HG03095 (cell line): ENCODE measurements at regions not wholly inside any gene's neighbourhood (a gene's known extent, or its start where the extent isn't known, plus 50 kb on each side); places are given as distances from the start of the nearest gene placed in this dataset.
"Not testable (repeated sequence)": the region's sequence is repeated elsewhere in the genome, so short reads cannot be mapped to it uniquely, and the experiment has no call there.

Source experiments
- ATAC-seq: cut with Tn5 transposase; IDR thresholded peaks from one replicate; pipeline ENCODE4 v1.9.1; 2021; ENCODE audit warnings: moderate library complexity; ENCODE audit not compliant: unreplicated experiment

DNA sequence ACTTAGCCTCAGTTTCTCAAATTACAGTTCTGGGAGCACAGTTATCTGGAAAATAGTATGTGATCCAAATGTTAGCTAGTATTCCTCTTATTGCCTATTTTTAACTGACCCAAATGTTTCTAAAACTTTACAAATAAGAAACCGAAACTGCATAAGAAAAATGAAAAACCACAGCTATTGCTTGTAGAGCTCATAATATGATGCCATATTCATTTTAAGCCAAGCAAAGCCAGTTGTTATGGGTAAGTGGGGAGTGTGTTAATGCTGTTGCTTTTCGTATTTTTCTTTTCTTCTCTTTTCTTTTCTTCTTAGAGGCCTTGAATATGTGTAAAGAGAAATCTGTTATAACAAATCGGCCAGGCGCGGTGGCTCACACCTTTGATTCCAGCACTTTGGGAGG is 447.4 kb upstream of the TUSC1 start:
- ATAC-seq: no peak

DNA sequence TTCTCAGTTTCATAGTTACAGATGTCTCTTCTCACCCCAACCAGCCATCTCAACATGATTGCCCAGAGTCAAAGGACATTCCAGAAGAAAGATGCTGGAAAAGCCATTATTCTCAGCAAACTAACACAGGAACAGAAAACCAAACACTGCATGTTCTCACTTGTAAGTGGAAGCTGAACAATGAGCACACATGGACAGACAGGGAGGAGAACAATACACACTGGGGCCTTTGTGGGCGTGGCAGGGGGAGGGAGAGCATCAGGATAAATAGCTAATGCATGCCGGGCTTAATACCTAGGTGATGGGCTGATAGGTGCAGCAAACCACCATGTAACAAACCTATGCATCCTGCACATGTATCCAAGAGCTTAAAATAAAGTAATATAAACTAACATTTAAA is 437.8 kb upstream of the TUSC1 start:
- not testable (repeated sequence) for ATAC-seq

DNA sequence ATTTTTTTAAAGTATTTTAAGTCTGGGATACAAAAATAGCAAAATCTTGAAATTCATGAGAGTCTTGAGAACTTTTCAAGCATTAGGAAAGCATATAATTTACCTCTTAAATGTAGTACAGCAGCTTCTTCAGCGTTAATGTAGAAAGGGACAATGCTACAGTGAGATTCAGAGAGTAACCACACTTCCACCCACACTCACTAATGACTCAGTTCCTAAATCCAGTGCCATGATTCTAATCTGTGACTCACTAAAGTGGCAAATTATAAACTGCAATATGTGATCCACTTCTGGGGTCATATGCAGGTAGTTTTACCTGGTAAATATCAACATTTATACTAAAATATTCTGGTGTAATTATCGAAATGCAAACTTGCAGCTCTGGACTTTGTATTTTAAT is 434.5 kb upstream of the TUSC1 start:
- no peak for ATAC-seq

DNA sequence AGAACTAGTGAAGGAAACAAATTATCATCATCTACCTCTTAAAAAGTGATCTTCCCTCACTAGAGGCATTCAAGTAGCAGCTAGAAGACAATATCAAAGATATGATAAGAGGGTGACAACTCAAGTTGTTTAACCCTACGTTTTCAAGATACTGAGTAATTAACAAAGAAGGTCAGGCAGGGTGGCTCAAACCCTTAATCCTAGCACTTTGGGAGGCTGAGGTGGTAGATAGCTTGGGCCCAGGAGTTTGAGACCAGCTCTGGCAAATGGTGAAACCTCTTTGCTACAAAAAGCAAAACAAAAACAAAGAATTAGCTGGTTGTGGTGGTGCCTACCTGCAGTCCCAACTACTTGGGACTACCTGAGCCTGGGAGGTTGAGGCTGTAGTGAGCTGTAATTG is 408.2 kb upstream of the TUSC1 start:
- ATAC-seq: no peak

DNA sequence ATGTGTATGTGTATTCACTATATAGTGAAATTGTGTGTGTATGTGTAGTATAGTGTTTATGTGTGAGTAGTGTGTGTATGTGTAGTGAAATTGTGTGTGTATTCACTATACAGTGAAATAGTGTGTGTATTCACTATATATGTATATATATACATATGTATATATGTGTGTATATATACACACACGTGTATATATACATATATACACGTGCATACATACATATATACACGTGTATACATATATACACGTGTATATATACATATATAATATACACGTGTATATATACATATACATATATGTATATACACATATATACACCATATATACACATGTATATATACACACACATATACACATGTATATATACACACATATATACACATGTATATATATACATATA is 403.6 kb upstream of the TUSC1 start:
- no peak for ATAC-seq

DNA sequence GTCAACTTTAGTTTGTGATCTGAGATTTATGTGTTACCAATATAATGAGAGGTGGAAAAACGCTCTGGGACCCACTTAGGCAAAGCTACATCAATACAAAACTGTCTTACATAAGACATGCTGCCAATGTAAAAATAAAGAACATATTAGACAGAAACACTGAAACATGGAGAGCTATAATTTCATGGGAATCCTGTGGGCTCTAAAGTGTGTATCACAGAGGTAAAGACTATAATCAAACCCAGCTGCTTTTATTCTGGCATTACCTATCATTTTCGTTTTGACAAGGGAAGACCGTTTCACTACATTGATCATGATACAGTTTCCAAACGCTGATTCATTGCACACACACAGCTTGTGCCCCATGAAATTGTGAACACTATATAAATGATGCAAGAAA is 400.5 kb upstream of the TUSC1 start:
- ATAC-seq: no peak

DNA sequence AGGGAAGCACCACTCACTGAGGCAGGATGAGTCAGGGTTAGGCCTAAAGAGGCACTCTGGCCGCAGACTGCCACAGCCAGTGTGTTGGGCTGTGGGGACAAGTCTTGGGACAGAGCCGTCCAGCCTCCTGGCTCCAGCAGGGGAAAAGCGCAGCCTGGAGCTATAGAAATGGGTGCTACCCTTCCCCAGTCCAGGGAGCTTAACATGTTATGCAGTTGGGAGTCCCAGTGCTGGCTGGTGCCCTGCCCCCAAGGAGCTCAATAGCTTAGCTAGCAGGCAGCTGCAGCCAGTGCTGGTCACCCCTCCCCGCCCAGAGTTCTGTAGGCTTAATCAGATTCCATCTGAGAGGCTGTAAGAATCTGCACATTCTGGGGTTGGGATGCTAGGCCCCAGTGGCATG is 399.6 kb upstream of the TUSC1 start:
- ATAC-seq: no peak

DNA sequence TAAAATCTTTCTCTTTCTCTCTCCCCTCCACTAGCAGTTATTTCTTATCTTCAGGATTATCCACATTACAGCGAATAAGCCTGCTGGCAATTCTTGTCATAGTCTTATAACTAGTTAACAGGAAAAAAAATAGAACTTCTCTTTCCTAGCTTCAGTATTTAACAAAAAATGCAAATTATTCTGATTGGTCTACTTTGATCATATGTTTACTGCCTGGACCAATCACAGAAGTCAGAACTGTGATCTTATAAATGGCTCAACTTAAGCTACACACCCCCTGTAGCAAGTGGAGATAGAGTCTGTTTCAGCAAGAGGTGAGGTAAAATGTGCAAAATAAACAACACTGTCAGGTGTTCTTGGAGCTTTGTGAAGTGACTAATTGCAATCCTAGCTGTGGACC is 389.4 kb upstream of the TUSC1 start:
- ATAC-seq: no peak

DNA sequence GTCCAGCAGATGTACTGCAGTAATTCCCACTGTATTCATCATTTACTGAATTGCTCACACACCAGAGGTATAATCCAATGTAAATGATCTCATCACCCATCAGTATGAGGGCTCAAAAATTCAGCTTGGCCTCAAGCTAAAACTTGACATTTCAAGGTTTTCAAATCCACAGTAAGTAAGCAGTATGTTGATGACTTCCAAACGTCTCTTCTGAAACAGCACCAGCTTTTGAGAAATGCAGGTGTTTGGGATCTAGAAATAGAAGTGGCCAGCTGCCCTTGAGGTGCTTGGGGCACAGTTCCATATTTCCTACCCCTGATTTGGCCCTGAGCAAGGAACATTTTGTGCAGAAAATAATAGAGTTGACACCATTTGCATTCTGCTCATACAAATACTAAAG is 388.0 kb upstream of the TUSC1 start:
- ATAC-seq: no peak

DNA sequence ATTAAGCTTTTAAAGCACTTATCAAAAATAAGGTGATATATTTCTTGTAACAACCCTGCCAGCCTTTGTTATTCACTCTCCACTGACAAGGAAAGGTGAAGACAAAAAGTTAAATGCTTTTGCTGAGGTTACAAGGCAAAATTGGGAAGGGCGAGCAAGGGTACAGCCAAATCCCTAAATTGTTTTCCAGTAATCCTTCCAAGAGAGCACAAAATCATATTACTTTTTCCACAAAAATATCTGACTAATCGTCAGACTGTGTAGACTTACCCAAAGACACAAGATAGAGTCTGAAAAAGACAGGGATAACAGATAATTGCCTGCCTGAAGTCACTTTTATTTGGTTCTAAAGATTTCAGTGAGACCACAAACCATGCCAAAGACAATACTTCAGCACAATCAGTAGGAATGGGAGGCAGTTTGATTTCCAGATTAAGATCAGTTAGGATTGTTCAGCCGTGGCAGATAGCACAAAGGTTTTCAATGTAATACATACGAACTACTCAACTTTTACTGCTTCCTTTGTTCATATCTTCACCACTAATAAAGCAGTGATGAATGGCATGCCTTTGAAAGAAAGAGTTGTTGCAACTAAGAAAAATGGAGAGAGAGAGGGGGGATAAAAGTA is 383.8 kb upstream of the TUSC1 start:
- no peak for ATAC-seq

DNA sequence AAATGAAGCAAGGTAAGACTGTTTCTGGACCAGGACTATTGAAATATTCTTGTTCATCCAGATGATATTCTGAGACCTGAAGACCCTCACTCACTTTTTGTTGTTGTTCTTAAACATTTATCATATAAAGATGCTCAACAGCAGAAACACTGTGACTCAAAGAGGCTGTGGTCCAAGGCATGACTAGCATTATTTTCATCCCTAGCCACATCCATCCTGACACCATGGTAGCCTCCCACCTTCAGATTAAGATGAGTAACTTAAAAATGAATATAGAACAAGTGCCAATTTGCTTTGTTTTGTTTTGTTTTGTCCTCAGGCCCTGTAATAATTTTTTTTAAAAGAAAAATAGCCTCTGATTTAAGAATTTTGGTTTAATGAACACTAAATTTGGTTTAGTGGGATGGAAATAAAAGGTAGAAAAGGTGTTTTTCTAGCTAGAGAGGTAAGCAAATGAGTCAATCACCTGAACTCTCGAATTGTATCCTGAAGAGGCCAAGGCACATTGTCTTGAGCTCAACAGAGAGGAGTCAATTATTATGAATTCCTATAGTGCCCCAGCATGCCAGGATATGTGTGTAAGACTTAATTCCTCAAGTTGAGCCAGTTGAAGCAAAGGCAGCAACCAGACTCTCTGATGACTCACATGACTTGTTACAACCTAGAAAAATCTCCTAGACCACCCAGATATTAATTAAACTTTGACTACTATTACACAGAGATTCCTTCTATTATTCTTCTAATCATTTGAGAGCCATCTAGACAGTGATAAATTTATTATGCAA is 380.1 kb upstream of the TUSC1 start:
- no peak for ATAC-seq

DNA sequence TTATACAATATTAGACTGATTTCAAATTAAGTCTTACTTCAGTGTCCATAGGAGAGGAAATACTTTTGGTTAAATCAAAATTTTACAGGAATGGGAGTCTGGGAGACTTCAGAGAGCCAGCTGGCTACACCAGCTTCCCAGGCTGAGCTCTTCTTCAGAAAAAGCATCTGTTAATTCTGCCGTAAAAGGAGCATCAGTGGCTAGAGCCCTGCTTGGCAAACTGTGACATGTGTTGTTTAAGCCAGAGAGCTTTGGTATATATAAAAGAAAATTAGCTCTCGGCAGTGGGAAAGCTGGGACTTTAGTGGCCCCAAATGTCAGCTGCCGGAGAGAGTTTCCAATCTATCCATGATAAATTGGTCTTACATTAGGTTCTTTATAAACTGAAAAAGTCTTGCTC is 378.8 kb upstream of the TUSC1 start:
- ATAC-seq: no peak

DNA sequence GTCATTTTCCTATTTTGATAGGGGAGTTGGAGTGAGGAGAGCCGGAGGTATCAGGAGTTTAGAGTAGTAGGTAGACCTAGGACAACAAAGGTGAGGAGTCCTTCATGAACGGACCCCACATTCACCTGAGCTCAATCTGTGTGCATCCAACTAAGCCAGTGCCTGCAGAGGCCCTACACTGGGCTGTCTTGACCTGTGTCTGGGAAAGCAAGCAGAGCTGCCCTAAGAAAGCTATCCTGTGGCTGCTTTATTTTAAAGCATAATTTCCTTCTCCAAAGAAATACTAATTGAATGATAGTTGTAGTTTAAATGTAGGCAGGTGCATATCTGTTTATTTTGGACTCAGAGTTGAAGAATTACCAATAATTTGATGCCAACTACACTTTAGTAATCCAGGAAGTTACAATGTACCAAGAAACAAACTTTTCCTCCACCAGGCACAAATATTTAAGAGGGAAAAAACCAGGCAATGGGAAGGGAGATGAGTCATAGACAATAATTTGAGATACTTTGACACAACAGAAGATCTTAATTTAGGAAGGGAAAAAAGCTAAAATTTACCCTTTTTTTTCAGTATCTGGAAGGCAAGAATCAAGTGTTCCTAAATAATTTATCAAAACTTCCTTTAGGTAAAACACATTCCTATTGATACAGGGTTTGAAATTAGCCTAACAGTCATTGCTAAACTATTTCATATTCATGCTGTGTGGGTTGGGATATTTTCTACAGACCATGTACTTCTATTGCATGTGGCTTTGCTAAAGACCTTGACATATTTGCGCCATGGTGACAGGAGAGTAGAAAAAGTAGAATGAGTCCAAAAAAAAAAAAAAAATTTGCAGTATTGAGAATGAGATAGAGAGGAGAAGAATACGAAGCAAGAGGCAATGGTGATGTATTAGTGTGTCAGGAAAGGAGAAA is 376.6 kb upstream of the TUSC1 start:
- ATAC-seq: no peak

DNA sequence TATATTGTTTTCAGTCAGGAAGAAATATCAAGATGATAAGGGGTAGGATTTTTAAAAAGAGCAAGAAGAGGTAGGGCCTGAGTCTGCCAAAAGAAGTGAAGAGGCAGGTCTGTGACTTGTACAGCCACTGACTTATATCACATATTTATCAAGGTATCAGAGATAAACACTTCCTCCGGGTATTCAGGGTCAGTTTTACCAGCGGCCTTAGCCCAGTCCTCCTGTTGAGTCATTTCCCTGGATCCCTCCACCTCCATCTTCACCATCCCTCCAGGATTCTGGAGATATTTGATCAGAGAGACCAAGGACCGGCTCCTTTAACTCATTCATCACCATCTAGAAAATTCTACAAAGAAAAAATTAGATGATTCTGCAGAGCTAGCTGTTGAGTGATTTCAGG is 375.7 kb upstream of the TUSC1 start:
- no peak for ATAC-seq

DNA sequence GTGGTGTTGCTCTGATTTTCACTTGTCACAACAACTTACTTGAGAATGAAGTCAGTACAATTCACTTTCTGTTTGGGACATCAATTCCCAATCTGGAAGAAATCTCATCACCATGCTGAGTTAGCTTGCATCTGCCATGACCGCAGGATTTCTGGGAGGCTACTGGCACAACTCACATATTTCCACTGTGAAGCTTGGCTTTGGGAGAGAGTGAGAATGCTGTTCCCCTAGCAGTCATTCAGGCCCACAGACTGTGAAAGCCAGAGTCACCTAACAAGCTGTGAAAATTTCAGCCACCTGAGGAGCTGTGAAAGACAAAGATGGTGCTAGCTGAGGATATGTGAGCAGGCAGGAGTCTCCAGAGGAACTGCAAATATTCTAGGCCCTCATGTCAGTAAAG is 365.2 kb upstream of the TUSC1 start:
- ATAC-seq: no peak

DNA sequence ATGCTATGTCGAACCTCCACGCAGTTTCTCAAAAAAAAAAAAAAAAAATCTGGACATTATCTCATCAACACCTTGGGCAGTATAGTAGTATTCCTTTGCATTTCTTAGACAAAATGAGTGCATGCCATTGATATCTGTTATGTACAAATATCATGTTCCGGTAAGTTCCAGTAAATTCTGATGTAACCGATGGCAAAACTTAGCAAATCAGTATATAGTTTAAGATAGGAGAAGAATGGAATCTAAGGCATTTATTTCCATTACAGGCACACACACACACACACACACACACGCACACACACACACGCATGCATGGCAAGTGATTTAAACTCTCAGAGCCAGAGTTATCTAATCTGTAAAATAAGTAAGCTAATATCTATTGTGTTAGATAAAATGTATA is 356.5 kb upstream of the TUSC1 start:
- ATAC-seq: no peak

DNA sequence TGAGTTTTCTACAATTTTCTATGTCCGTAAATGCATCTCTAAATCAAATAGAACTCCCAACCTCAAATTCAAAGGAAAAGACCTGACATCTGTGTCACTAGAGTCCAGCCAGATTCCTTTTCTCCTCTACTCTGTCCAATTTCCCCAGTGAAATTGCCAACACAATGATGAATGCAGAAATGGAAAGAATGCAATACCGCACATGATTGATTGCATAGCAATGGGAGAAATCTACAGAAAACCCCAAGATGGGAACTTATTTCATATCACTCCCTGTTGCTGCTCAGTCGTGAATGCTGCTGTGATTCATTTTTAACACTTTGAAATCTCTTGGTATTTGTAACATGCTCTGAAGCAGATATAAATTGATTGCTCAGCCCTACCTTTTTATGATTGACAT is 355.1 kb upstream of the TUSC1 start:
- ATAC-seq: no peak

DNA sequence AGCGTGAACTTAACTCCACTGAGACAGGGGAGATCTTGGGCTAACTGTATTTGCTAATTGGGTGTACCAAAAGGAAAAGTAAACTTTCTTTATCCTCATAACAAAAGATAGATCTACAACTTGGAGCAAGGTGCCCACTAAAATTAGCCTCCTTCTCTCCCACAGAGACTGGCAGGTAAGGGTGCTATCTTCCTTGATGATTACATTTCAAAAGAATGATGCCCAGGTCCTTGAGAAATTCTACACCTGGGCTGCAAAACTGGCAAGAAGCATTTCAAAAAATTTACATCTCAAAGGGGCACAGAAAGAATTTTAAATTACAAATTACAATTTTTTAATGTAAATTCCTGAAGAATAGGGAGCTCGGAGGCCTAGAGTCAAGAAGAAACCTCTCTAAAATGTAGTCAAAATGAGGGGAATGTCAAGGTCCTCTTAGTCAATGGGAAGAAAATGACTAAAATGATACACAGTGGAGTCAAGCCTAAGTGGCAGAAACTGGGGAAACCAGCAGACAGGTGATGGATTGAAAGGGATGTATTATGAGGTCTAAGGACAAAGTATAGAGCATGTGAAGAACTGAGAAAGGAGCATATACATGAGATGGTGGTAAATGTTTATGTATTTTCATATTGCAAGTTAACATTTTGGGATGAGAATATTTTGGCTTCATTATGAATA is 348.3 kb upstream of the TUSC1 start:
- no peak for ATAC-seq

DNA sequence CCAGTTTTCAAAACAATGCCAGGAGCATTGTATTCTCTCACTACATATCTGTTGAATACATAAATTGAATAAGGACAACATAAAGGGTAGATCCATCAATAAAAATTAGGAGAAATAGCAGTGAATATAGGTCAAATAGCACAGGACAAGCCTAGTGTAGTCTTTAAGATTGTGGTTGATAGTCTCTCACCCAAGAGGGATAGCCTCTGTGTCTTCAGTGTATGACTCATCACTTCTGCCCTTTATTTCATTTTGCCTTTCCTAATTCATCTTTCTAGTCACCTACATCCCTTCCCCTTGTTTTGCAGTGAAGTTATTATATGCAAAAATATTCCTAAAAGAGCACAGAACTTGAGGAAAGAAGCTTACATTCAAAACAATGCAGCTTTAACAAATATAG is 335.0 kb upstream of the TUSC1 start:
- ATAC-seq: no peak

DNA sequence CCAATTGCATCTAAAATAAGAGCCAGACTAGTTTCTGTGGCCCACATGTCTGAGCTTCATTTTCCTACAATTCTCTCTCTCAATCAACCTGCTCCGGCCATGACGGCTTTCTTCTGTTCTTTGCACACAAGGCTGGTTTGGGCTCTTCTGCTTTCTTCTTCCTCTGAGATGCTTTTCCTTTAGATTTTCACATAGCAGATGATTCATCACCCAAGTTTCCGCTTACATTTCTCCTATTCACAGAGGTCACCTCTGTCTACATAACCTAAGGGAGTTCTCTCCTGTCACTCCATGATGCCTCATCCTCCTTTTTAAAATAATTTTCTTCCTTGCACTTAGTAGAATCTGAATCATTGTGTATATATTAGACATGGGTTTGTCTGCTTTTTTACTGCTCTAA is 334.6 kb upstream of the TUSC1 start:
- ATAC-seq: no peak

DNA sequence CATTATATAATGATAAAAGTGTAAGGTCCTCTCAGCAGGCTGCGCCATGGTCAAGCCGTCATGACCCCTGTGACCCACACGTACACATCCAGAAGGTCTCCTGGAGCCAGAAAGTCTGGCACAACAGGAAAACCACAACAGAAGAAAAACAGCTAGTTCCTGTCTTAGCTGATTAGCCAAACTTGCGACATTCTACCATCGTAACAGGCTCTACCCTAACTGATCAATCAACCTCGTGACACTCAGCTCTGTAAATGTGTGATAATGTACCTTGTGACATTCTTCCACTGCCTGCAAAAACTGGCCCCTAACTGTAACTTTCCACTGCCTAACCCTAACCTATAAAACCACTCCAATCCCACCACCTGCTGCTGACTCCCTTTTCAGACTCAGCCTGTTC is 316.4 kb upstream of the TUSC1 start:
- ATAC-seq: no peak
